Neuronal stem cell (in vitro differentiated cells): ENCODE measurements at regions not wholly inside any gene's neighbourhood (a gene's known extent, or its start where the extent isn't known, plus 50 kb on each side); places are given as distances from the start of the nearest gene placed in this dataset.

Experiments used
- DNase-seq: peaks from one replicate; pipeline ENCODE4 v3.0.0-alpha.2; 2013; ENCODE audit warnings: low spot score
- H2AFZ ChIP-seq: one replicate; pipeline ENCODE4 v1.6.1; 2013; ENCODE audit warnings: mild to moderate bottlenecking, low read length, inconsistent platforms
- H2AK5ac ChIP-seq: 2 replicates; pipeline ENCODE4 v1.6.1; 2013; ENCODE audit warnings: low read depth, mild to moderate bottlenecking, inconsistent platforms, low read length, moderate library complexity, mixed read lengths
- H2BK120ac ChIP-seq: 2 replicates; pipeline ENCODE4 v1.6.1; 2013; ENCODE audit warnings: low read depth, mild to moderate bottlenecking, inconsistent platforms, low read length, moderate library complexity, mixed read lengths
- H2BK12ac ChIP-seq: one replicate; pipeline ENCODE4 v1.6.1; 2013; ENCODE audit warnings: low read length, inconsistent platforms
- H2BK15ac ChIP-seq: 2 replicates; pipeline ENCODE4 v1.6.1; 2013; ENCODE audit warnings: mild to moderate bottlenecking, low read length, inconsistent platforms, mixed read lengths
- H2BK5ac ChIP-seq: one replicate; pipeline ENCODE4 v1.6.1; 2013; ENCODE audit warnings: inconsistent platforms, mild to moderate bottlenecking, low read length, moderate library complexity
- H3K14ac ChIP-seq: one replicate; pipeline ENCODE4 v1.6.1; 2013; ENCODE audit warnings: low read length, inconsistent platforms
- H3K18ac ChIP-seq: 2 replicates; pipeline ENCODE4 v1.6.1; 2013; ENCODE audit warnings: low read length, inconsistent platforms
- H3K23ac ChIP-seq: 2 replicates; pipeline ENCODE4 v1.6.1; 2013; ENCODE audit warnings: low read depth, mild to moderate bottlenecking, mixed read lengths, low read length, inconsistent platforms; ENCODE audit not compliant: poor library complexity
- H3K27ac ChIP-seq: replicated peaks from 3 replicates; pipeline ENCODE4 v1.5.1; 2013; ENCODE audit warnings: low read length, inconsistent platforms
- H3K27me3 ChIP-seq, 3 experiments: 2 replicates each; pipeline ENCODE4 v1.6.1; 2013; ENCODE audit warnings: low read length in 3 of 3, mild to moderate bottlenecking in 2 of 3, inconsistent platforms in 1 of 3, low read depth in 1 of 3, mixed read lengths in 1 of 3, moderate library complexity in 1 of 3; ENCODE audit not compliant: control insufficient read depth in 3 of 3, insufficient read depth in 3 of 3
- H3K36me3 ChIP-seq, 2 donors: replicated peaks in 1 of 2; 2 replicates each; pipeline ENCODE4 v1.6.1; 2013; ENCODE audit warnings: low read length in 2 of 2; ENCODE audit not compliant: control insufficient read depth in 2 of 2, insufficient read depth in 2 of 2
- H3K4ac ChIP-seq: 2 replicates; pipeline ENCODE4 v1.6.1; 2013; ENCODE audit warnings: inconsistent platforms, mild to moderate bottlenecking, low read length, moderate library complexity
- H3K4me1 ChIP-seq, 2 donors: 1 replicate in 1 of 2; 2 replicates in 1 of 2; pipeline ENCODE4 v1.6.1; 2013; ENCODE audit warnings: low read length in 2 of 2, low read depth in 1 of 2; ENCODE audit not compliant: control insufficient read depth in 2 of 2, insufficient read depth in 1 of 2
- H3K4me2 ChIP-seq: one replicate; pipeline ENCODE4 v1.6.1; 2013; ENCODE audit warnings: mild to moderate bottlenecking, low read length, inconsistent platforms; ENCODE audit not compliant: insufficient read depth, poor library complexity, severe bottlenecking
- H3K4me3 ChIP-seq, 2 donors: 2 replicates each; pipeline ENCODE4 v1.5.1; 2013; ENCODE audit warnings: low read length in 2 of 2, mild to moderate bottlenecking in 2 of 2, inconsistent platforms in 1 of 2, moderate library complexity in 1 of 2
- H3K79me1 ChIP-seq: one replicate; pipeline ENCODE4 v1.6.1; 2013; ENCODE audit warnings: low read depth, mild to moderate bottlenecking, inconsistent platforms, low read length, moderate library complexity
- H3K9ac ChIP-seq: one replicate; pipeline ENCODE4 v1.6.1; 2013; ENCODE audit warnings: mild to moderate bottlenecking, low read depth, low read length, inconsistent platforms; ENCODE audit not compliant: poor library complexity
- H3K9me3 ChIP-seq, 2 donors: replicated peaks in 1 of 2; 2 replicates each; pipeline versions ENCODE3 to v1.6.1; 2013; ENCODE audit warnings: low read length in 2 of 2, mild to moderate bottlenecking in 2 of 2, inconsistent platforms in 1 of 2, low read depth in 1 of 2, mixed read lengths in 1 of 2, moderate library complexity in 1 of 2; ENCODE audit not compliant: control insufficient read depth in 2 of 2, insufficient read depth in 1 of 2
- H4K8ac ChIP-seq: one replicate; pipeline ENCODE4 v1.6.1; 2013; ENCODE audit warnings: low read depth, mild to moderate bottlenecking, inconsistent platforms, low read length, moderate library complexity
- H4K91ac ChIP-seq: one replicate; pipeline ENCODE4 v1.6.1; 2013; ENCODE audit warnings: low read length, low read depth, mild to moderate bottlenecking, inconsistent platforms; ENCODE audit not compliant: poor library complexity
- WGBS, 2 donors: extraction: QIAGEN DNeasy Blood & Tissue Kit; methylation state at CpG; one replicate each; pipeline ENCODE4 v1.1.7; 2013; ENCODE audit warnings: missing lambda C conversion rate in 2 of 2, mixed read lengths in 1 of 2; ENCODE audit not compliant: insufficient read length in 2 of 2, insufficient replicate concordance in 1 of 2; ENCODE audit errors: extremely low coverage in 2 of 2; 5-methylcytosine and 5-hydroxymethylcytosine counted together

- Histone ChIP-seq H2AFZ (no peak overlapping the region), H3K4me3 (no peak overlapping the region), H3K14ac (no peak overlapping the region), H3K23ac (no peak overlapping the region), H2BK5ac (no peak overlapping the region), H3K9ac (no peak overlapping the region), H2BK15ac (no peak overlapping the region), H3K36me3 (no peaks in the 10 kb centered on the region), H3K4me1 (no peaks in the 10 kb centered on the region), H2BK120ac (no peak overlapping the region), H4K91ac (no peak overlapping the region), H2BK12ac (no peak overlapping the region), H3K9me3 (peaks cover 0 to 3% of the 10 kb centered on the region in 2 donors), H4K8ac (no peak overlapping the region), H3K27me3 (peaks cover 0 to 6% (median 0%) of the 10 kb centered on the region in 3 experiments), H2AK5ac (no peak overlapping the region), H3K18ac (no peak overlapping the region), H3K4ac (no peak overlapping the region), H3K27ac (no peak overlapping the region), H3K79me1 (no peaks in the 10 kb centered on the region), H3K4me2 (no peak overlapping the region)
- no CpG with 5 or more reads among the region's 1 CpG for WGBS, 2 donors
- DNase-seq, result no peak
Observed at GRCh38 chr1:230494514-230494913, 68.4 kb upstream of the PGBD5 start.

- Histone ChIP-seq H2AK5ac (no peak overlapping the region), H3K14ac (no peak overlapping the region), H3K9me3 (peaks cover 0 to 2% of the 10 kb centered on the region in 2 donors), H3K27ac (no peak overlapping the region), H3K4me1 (no peaks in the 10 kb centered on the region), H2BK120ac (no peak overlapping the region), H3K79me1 (no peaks in the 10 kb centered on the region), H2BK15ac (no peak overlapping the region), H3K18ac (no peak overlapping the region), H3K4me3 (no peak overlapping the region), H3K23ac (no peak overlapping the region), H3K27me3 (peaks cover 0 to 6% (median 0%) of the 10 kb centered on the region in 3 experiments), H2BK12ac (no peak overlapping the region), H2AFZ (no peak overlapping the region), H3K9ac (no peak overlapping the region), H4K91ac (no peak overlapping the region), H4K8ac (no peak overlapping the region), H3K4me2 (no peak overlapping the region), H2BK5ac (no peak overlapping the region), H3K36me3 (no peaks in the 10 kb centered on the region), H3K4ac (no peak overlapping the region)
- no peak for DNase-seq
- no CpG with 5 or more reads among the region's 1 CpG for WGBS, 2 donors
Observed at GRCh38 chr1:230494026-230494425, 67.9 kb upstream of the PGBD5 start.

- Histone ChIP-seq H3K14ac (no peak overlapping the region), H3K36me3 (no peaks in the 10 kb centered on the region), H2AK5ac (no peak overlapping the region), H3K18ac (no peak overlapping the region), H2AFZ (no peak overlapping the region), H3K79me1 (no peaks in the 10 kb centered on the region), H3K4me2 (no peak overlapping the region), H3K27ac (no peak overlapping the region), H2BK15ac (no peak overlapping the region), H3K4me1 (no peaks in the 10 kb centered on the region), H2BK12ac (no peak overlapping the region), H2BK120ac (no peak overlapping the region), H3K23ac (no peak overlapping the region), H4K8ac (no peak overlapping the region), H3K4me3 (no peak overlapping the region), H4K91ac (no peak overlapping the region), H3K9ac (no peak overlapping the region), H3K9me3 (no peaks in the 10 kb centered on the region), H3K4ac (no peak overlapping the region), H2BK5ac (no peak overlapping the region), H3K27me3 (peaks cover 0 to 6% (median 0%) of the 10 kb centered on the region in 3 experiments)
- no peak for DNase-seq
- WGBS, 2 donors, result no CpG with 5 or more reads among the region's 3 CpGs
Observed at GRCh38 chr1:230493264-230493663, 67.1 kb upstream of the PGBD5 start.

DNA sequence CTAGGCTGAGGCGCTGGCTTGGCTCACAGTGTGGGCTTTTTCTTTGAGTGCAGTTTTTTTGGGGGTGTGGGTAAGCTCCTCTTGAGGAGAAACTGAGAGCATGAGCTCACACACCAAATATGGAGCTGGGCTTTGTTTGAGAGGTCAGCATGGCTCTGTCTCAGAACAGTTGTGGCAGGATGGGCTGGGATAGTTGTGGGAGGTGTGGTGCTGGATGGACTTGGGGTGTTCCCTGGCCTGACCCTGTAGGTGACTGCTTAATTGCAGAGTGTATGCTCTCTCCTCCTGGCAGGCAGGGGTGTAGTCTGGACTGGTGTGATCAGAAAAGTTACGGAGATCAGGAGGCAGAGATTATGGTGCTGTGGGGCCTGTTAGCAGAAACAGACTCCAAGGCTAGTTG is 64.3 kb upstream of the PGBD5 start:
- no peak overlapping the region for H2BK15ac ChIP-seq
- no peak overlapping the region for H3K4me2 ChIP-seq
- no peak overlapping the region for H2AFZ ChIP-seq
- H3K36me3 ChIP-seq, result no peaks in the 10 kb centered on the region
- H3K27ac ChIP-seq, result no peak overlapping the region
- H4K8ac ChIP-seq, result no peak overlapping the region
- H3K79me1 ChIP-seq, result no peaks in the 10 kb centered on the region
- no peak overlapping the region for H3K4me3 ChIP-seq
- no peak overlapping the region for H2BK5ac ChIP-seq
- no peaks in the 10 kb centered on the region for H3K27me3 ChIP-seq
- no peak overlapping the region for H3K4ac ChIP-seq
- no peak overlapping the region for H2AK5ac ChIP-seq
- no peak overlapping the region for H3K23ac ChIP-seq
- no peak overlapping the region for H2BK120ac ChIP-seq
- no peak for DNase-seq
- no peak overlapping the region for H3K14ac ChIP-seq
- H3K4me1 ChIP-seq, result no peaks in the 10 kb centered on the region
- no peak overlapping the region for H4K91ac ChIP-seq
- no CpG with 5 or more reads among the region's 2 CpGs for WGBS, 2 donors
- H3K9ac ChIP-seq, result no peak overlapping the region
- no peak overlapping the region for H3K18ac ChIP-seq
- H2BK12ac ChIP-seq, result no peak overlapping the region
- H3K9me3 ChIP-seq, result no peaks in the 10 kb centered on the region
